ENCODE measurements at regions not wholly inside any gene's neighbourhood (a gene's known extent, or its start where the extent isn't known, plus 50 kb on each side); places are given as distances from the start of the nearest gene placed in this dataset.

DNA sequence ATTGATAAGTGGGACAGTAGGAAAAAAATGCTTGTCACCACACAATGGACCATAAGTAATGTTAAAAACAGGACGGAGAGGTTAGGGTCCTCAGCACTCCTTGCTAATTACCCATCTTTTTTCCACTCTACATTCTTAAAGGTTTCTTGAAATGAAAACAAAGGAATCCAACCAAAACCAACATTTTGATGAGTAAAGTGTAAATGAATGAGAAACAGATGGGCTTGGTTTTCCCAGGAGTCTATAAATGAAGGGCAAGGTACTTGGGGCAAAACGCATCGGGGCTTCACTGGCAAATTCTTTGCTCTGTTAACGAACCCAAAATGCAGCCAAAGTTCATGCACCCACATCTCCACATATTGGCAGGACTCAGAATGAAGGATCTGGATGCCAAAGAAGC lies 129.2 kb upstream of the BMP4 start:
- H2AFZ ChIP-seq (ENCODE audit: insufficient read depth, low read depth, low read length, poor library complexity, severe bottlenecking) = no peak overlapping the region

GRCh38 chr14:54086767-54087166 lies 130.1 kb upstream of the BMP4 start:
- H3K36me3 Mint-ChIP-seq = no peaks in the 10 kb centered on the region
- no peaks in the 10 kb centered on the region for H3K79me2 ChIP-seq (ENCODE audit: insufficient read depth, low read length)
- 70% methylated on average over 2 of the region's 7 CpGs for WGBS (ENCODE audit: insufficient coverage)
- H3K9me3 Mint-ChIP-seq = peaks cover 0 to 3% (median 0%) of the 10 kb centered on the region in 7 donors
- no peak overlapping the region for H3K27ac Mint-ChIP-seq
- H4K20me1 ChIP-seq (ENCODE audit: insufficient read depth, low read length) = no peaks in the 10 kb centered on the region
- H3K4me2 ChIP-seq (replicated peaks; ENCODE audit: extremely low read depth, low read length, poor library complexity, severe bottlenecking) = no peak overlapping the region
- TF ChIP-seq, protein P1, sequence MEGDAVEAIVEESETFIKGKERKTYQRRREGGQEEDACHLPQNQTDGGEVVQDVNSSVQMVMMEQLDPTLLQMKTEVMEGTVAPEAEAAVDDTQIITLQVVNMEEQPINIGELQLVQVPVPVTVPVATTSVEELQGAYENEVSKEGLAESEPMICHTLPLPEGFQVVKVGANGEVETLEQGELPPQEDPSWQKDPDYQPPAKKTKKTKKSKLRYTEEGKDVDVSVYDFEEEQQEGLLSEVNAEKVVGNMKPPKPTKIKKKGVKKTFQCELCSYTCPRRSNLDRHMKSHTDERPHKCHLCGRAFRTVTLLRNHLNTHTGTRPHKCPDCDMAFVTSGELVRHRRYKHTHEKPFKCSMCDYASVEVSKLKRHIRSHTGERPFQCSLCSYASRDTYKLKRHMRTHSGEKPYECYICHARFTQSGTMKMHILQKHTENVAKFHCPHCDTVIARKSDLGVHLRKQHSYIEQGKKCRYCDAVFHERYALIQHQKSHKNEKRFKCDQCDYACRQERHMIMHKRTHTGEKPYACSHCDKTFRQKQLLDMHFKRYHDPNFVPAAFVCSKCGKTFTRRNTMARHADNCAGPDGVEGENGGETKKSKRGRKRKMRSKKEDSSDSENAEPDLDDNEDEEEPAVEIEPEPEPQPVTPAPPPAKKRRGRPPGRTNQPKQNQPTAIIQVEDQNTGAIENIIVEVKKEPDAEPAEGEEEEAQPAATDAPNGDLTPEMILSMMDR (IDR thresholded peaks at IDR 0.05) = no peak
- intact Hi-C loops (cut with micrococcal nuclease) = no loop called here
- DNase-seq = no peak
- no peaks in the 10 kb centered on the region for H3K9me3 ChIP-seq (replicated peaks in 1 of 2; ENCODE audit: control insufficient read depth in 1 of 2, insufficient read depth in 1 of 2, low read length in 2 of 2)
- no peaks in the 10 kb centered on the region for H3K4me1 ChIP-seq (ENCODE audit: control insufficient read depth in 1 of 2, insufficient read depth in 2 of 2, low read length in 2 of 2)
- no peaks in the 10 kb centered on the region for H3K27me3 ChIP-seq (ENCODE audit: control insufficient read depth in 2 of 2, insufficient read depth in 2 of 2, low read length in 2 of 2)
- no peak overlapping the region for H3K27ac ChIP-seq (ENCODE audit: low read depth in 1 of 2, low read length in 2 of 2)
- H2AFZ ChIP-seq (ENCODE audit: insufficient read depth, low read depth, low read length, poor library complexity, severe bottlenecking) = no peak overlapping the region
- H3K36me3 ChIP-seq (replicated peaks in 1 of 2; ENCODE audit: control insufficient read depth in 1 of 2, insufficient read depth in 2 of 2, low read length in 2 of 2) = no peaks in the 10 kb centered on the region
- no peaks in the 10 kb centered on the region for H3K4me1 Mint-ChIP-seq
- peaks cover 1 to 4% (median 1%) of the 10 kb centered on the region in 3 donors for H3K27me3 Mint-ChIP-seq (ENCODE audit: low read depth in 3 of 3)
- no peak overlapping the region for H3K4me3 Mint-ChIP-seq
- H3K9ac ChIP-seq (ENCODE audit: insufficient read depth, low read length, poor library complexity, severe bottlenecking) = no peak overlapping the region
- no peak overlapping the region for H3K4me3 ChIP-seq (replicated peaks in 1 of 3; ENCODE audit: low read depth in 2 of 3, low read length in 3 of 3)

More for the DNA sequence above, 129.2 kb upstream of the BMP4 start:
- Histone ChIP-seq H3K4me2 (replicated peaks; ENCODE audit: extremely low read depth, low read length, poor library complexity, severe bottlenecking) (no peak overlapping the region), H3K4me3 (replicated peaks in 1 of 3; ENCODE audit: low read depth in 2 of 3, low read length in 3 of 3) (no peak overlapping the region), H3K36me3 (replicated peaks in 1 of 2; ENCODE audit: control insufficient read depth in 1 of 2, insufficient read depth in 2 of 2, low read length in 2 of 2) (no peaks in the 10 kb centered on the region), H3K4me1 (ENCODE audit: control insufficient read depth in 1 of 2, insufficient read depth in 2 of 2, low read length in 2 of 2) (no peaks in the 10 kb centered on the region), H3K9ac (ENCODE audit: insufficient read depth, low read length, poor library complexity, severe bottlenecking) (no peak overlapping the region), H4K20me1 (ENCODE audit: insufficient read depth, low read length) (no peaks in the 10 kb centered on the region), H3K27ac (ENCODE audit: low read depth in 1 of 2, low read length in 2 of 2) (no peak overlapping the region), H3K27me3 (ENCODE audit: control insufficient read depth in 2 of 2, insufficient read depth in 2 of 2, low read length in 2 of 2) (no peaks in the 10 kb centered on the region), H3K9me3 (replicated peaks in 1 of 2; ENCODE audit: control insufficient read depth in 1 of 2, insufficient read depth in 1 of 2, low read length in 2 of 2) (no peaks in the 10 kb centered on the region), H3K79me2 (ENCODE audit: insufficient read depth, low read length) (no peaks in the 10 kb centered on the region)
- Mint-ChIP-seq H3K4me1 (no peaks in the 10 kb centered on the region), H3K27me3 (ENCODE audit: low read depth in 3 of 3) (peaks cover 1 to 4% (median 1%) of the 10 kb centered on the region in 3 donors), H3K27ac (no peak overlapping the region), H3K4me3 (no peak overlapping the region), H3K9me3 (peaks cover 0 to 2% (median 0%) of the 10 kb centered on the region in 7 donors), H3K36me3 (no peaks in the 10 kb centered on the region)
- DNase-seq = no peak
- 81% methylated on average over 3 of the region's 4 CpGs for WGBS (ENCODE audit: insufficient coverage)
- TF ChIP-seq, protein P1 (IDR thresholded peaks at IDR 0.05) = no peak
- intact Hi-C loops (cut with micrococcal nuclease) = no loop called here

All from CD14-positive monocyte (primary cell).